AG09309 (cell line): ENCODE measurements at regions not wholly inside any gene's neighbourhood (a gene's known extent, or its start where the extent isn't known, plus 50 kb on each side); places are given as distances from the start of the nearest gene placed in this dataset.

Experiments used
- DNase-seq: peaks from one replicate; pipeline ENCODE4 v3.0.0-alpha.2; 2010; ENCODE audit warnings: low read depth
- H3K4me3 ChIP-seq: 2 replicates; pipeline ENCODE4 v1.5.1; 2011; ENCODE audit warnings: mild to moderate bottlenecking, low read depth, low read length, moderate library complexity; ENCODE audit not compliant: control insufficient read depth
- TF ChIP-seq, protein P1 (sequence below): IDR thresholded peaks from 2 replicates; pipeline ENCODE4 v1.5.1; 2011; ENCODE audit warnings: mild to moderate bottlenecking, low read depth, low read length, inconsistent platforms; ENCODE audit not compliant: insufficient read depth, control insufficient read depth; ENCODE audit errors: missing control alignments

GRCh38 chr18:45462179-45462578 lies 153.1 kb upstream of the SLC14A2 start:
- no peak for DNase-seq
- TF ChIP-seq, protein P1, sequence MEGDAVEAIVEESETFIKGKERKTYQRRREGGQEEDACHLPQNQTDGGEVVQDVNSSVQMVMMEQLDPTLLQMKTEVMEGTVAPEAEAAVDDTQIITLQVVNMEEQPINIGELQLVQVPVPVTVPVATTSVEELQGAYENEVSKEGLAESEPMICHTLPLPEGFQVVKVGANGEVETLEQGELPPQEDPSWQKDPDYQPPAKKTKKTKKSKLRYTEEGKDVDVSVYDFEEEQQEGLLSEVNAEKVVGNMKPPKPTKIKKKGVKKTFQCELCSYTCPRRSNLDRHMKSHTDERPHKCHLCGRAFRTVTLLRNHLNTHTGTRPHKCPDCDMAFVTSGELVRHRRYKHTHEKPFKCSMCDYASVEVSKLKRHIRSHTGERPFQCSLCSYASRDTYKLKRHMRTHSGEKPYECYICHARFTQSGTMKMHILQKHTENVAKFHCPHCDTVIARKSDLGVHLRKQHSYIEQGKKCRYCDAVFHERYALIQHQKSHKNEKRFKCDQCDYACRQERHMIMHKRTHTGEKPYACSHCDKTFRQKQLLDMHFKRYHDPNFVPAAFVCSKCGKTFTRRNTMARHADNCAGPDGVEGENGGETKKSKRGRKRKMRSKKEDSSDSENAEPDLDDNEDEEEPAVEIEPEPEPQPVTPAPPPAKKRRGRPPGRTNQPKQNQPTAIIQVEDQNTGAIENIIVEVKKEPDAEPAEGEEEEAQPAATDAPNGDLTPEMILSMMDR, result no peak

GRCh38 chr18:45463451-45463850 lies 151.8 kb upstream of the SLC14A2 start:
- TF ChIP-seq, protein P1, result no peak
- DNase-seq, result no peak
- no peak overlapping the region for H3K4me3 ChIP-seq

More at GRCh38 chr18:45462179-45462578, 153.1 kb upstream of the SLC14A2 start:
- no peak overlapping the region for H3K4me3 ChIP-seq

GRCh38 chr18:45464619-45465018 lies 150.7 kb upstream of the SLC14A2 start:
- no peak overlapping the region for H3K4me3 ChIP-seq
- TF ChIP-seq, protein P1, result no peak
- no peak for DNase-seq

DNA sequence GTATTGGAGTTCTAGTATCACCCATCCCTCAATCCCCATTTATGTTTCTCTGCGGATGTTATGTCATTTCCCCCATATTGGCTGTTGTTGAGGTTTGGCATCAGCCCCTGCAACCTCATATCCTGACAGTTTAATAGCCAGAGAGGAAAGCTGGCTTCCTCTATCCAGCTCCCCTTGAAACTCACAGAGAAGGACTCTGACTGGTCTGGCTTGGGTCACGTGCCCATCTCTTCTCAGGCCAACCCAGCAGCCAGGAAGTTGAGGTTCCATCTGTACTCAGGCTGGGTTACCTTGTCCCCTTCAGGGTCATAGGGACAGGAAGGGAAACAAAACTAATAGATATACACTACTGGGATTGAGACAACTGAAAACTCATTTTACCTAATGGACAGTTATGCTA lies 148.0 kb upstream of the SLC14A2 start:
- H3K4me3 ChIP-seq, result no peak overlapping the region
- DNase-seq, result no peak
- TF ChIP-seq, protein P1, result no peak

DNA sequence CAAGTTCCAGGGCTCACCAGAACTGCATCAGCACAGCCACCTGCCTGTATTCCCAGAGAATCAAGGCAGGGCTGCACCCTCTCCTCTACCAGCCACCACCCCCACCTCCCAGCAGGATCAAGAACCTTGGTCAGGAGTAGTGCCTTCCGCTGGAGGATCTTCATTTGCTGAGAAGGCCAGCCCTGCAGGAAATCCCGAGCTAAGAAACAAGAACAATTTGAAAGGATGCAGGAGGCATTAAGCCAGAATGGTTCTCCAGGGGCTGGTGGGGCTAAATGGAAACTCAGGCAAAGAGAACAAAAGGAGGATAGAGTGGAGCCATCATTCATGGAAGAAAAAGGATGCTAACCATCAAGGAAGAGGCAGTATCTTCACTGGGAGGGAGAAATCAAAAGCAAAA lies 147.3 kb upstream of the SLC14A2 start:
- no peak overlapping the region for H3K4me3 ChIP-seq
- DNase-seq, result no peak
- TF ChIP-seq, protein P1, result no peak

GRCh38 chr18:45478889-45479288 lies 136.4 kb upstream of the SLC14A2 start:
- DNase-seq, result no peak
- no peak overlapping the region for H3K4me3 ChIP-seq
- TF ChIP-seq, protein P1, result no peak

- TF ChIP-seq, protein P1, result no peak
- DNase-seq, result no peak
- no peak overlapping the region for H3K4me3 ChIP-seq
Observed at GRCh38 chr18:45480219-45481015, 134.9 kb upstream of the SLC14A2 start.
